Right hindlimb (tissue), 1 donor: ENCODE measurements at regions not wholly inside any gene's neighbourhood (a gene's known extent, or its start where the extent isn't known, plus 50 kb on each side); places are given as distances from the start of the nearest gene placed in this dataset.

Source experiments
- DNase-seq: peaks from one replicate; pipeline ENCODE4 v3.0.0-alpha.2; 2018

DNA sequence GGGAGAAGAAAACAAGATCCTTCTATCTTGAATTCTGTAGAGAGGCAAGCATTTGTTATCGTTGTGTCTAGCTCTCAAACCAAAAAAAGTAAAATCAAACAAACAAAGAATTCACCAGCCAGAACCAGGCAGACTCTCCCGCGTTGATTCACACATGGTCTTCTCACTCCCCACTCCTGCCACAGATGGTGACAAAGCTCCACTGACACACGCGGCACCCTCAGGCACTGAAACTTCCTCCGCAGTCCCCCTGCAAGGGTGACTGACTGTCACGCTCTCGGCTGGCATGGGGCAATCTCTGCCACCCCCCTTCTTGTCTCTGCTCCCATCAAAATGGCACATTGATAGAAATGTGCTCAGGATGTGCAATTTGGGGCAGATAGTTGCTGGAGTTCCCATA lies 304.9 kb downstream of the DHX15 start:
- DNase-seq, result no peak

GRCh38 chr4:24278693-24279092 lies 305.7 kb downstream of the DHX15 start:
- no peak for DNase-seq

- DNase-seq, result no peak
Measured at GRCh38 chr4:24274381-24274941, 309.9 kb downstream of the DHX15 start.

- DNase-seq, result no peak
Measured at GRCh38 chr4:24273136-24273535, 311.2 kb downstream of the DHX15 start.

DNA sequence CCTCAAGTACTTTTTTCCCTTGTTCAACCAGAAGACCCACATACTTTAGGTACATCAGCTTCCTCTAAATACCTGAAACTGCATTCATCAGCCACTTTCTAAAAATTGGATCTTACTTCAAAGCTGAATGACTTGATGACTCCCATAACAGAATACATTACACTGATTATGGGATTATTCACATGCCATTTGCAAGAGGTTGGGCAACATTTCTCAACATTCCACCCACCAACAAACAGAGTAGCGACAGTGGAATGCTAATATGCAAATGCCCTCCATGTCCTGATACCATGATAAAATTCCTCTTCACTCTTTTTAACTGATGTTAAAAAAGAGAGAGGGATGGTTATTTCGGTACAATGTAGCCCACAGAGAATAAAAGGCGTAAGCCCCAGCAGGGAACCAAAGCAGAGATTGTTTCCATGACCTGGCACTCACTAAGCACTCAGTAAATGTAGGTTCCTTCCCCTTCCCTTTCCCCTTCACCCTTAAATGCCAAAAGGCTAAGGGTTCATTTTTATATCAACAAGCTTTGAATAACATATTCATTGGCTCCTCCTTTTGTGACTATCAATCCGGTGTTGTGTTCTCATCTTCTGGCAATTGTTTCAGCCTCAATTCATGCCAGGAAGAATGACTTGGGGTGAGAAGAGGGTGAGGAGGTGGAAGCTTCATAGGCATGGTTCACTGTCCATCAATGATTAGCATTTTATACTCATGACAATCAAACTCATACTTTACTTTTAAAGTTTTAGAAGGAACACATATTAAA lies 317.2 kb downstream of the DHX15 start:
- DNase-seq, result no peak

DNA sequence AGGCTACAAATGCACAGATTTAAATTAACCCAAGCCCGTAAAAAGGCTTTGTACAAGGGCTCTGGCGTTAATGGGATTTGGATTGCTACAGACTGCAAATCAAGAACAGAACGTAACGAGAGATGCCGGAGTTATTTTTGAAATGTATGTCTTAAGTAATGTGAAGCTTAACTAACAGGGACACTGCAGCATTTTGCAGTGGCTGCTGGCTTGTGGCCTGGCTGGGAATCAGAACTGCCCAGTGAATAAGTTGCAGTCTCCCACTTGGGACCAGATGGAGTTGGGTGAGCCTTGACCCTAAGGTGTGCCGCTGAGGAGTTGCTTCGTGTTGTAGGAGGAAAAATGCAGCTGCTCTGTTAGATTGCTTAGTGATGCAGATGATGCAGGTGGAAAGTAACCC lies 318.4 kb downstream of the DHX15 start:
- no peak for DNase-seq

GRCh38 chr4:24262616-24263015 lies 321.7 kb downstream of the DHX15 start:
- DNase-seq, result no peak

DNA sequence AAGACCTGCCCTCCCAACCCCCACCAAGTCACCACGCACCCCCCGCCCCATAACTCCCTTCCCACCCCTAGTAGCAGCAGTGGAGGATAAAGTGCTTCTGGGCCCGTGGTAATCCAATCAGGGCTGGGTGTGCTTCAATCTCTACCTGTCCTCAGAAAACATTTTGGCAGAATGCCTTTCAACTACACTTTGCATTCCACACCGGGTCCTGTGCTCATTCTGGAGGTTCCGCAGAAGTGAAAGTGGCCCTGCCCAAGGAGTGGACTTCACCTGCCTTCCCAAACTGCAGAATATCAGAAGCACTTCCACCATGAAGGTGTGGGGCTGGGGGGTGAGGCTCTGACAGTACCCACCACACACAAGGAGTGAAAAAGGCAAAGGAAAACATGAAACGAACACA lies 322.3 kb downstream of the DHX15 start:
- no peak for DNase-seq

DNA sequence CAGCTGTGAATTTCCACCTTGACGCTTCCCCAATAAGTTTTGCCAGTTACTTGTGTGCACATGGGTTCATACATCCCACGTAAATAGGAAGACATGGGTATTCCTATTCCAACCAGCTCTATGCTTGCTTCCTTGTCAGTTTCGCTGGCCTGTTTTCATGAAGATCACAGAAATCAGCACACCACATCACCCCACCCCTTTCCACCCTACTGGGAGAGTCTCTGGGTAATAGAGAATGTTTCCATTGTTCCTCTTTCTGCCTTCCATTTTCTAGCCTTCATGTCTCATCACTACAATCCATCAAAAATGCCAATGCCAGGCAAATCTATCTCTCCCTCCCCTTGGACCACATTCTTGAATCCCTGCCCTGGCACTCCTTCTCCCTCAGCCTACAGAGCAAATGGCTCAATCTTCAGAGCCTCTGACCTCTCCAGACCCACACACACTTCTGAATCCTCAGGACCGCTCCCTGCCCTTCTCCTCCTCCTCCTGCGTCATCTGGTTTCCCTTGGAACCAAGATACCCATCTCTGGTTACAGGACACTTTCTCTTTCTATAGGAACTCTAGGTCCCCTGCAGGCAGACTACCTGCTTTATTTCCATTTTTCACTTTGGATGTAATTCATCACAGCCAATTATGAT lies 323.3 kb downstream of the DHX15 start:
- DNase-seq, result no peak

- no peak for DNase-seq
Measured at GRCh38 chr4:24260133-24260715, 324.1 kb downstream of the DHX15 start.

DNA sequence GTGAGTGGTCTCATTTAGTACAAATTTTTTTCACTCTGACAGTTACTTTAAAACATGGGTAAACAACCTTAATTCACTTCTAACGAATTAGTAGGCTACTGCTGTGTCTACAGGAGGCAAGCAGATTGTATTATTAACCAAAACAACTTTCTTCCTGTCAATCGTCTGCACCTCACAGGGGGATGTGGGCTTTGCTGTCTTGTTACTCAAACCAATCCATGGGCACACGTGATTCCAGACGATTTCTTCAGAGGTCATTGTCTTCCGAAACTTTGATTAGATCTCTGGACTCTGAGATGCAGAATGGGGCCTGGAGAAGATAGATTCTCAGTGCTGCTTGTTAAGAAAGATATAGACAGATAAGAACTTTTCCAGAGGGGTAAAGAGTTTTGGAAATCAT lies 327.8 kb downstream of the DHX15 start:
- DNase-seq, result no peak

GRCh38 chr4:24256066-24256465 lies 328.3 kb downstream of the DHX15 start:
- DNase-seq, result no peak

DNA sequence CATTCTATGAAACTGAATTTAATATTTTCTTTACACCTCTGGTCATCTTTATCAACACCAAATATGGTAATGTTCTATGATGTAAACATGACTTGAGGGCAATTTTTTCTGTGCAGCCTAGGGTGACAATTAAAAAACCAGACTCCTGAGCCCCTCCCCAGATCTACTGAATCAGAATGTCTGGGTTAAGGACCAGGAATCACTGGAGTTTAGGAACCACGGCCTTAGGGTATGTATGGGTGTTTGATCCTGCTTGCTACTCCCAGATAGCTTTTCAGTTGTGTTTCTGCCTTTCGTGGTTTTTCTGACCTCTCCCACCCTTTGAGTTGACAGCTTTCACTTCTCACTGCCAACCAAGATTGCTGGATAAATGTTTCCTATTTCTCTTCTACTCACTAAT lies 332.2 kb downstream of the DHX15 start:
- no peak for DNase-seq

- no peak for DNase-seq
Measured at GRCh38 chr4:24251589-24251988, 332.8 kb downstream of the DHX15 start.

DNA sequence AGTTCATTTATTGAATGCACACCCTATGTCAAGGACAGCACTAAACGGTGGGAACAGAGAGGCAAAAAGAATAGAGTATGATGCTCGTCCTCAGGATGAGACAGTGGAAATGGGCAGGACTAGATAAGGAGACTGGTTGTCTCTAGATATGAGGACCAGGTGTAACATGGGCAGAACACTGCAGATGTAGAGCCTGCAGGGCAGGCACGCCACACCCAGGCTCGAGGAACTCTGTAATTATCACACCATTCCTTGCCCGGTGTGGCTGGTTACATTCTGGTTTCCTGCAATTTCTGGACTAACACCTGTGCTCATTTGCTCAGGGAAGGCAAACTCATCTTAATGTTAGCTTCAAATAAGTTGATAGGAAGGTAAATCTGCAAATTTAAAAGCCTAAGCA lies 334.4 kb downstream of the DHX15 start:
- no peak for DNase-seq

DNA sequence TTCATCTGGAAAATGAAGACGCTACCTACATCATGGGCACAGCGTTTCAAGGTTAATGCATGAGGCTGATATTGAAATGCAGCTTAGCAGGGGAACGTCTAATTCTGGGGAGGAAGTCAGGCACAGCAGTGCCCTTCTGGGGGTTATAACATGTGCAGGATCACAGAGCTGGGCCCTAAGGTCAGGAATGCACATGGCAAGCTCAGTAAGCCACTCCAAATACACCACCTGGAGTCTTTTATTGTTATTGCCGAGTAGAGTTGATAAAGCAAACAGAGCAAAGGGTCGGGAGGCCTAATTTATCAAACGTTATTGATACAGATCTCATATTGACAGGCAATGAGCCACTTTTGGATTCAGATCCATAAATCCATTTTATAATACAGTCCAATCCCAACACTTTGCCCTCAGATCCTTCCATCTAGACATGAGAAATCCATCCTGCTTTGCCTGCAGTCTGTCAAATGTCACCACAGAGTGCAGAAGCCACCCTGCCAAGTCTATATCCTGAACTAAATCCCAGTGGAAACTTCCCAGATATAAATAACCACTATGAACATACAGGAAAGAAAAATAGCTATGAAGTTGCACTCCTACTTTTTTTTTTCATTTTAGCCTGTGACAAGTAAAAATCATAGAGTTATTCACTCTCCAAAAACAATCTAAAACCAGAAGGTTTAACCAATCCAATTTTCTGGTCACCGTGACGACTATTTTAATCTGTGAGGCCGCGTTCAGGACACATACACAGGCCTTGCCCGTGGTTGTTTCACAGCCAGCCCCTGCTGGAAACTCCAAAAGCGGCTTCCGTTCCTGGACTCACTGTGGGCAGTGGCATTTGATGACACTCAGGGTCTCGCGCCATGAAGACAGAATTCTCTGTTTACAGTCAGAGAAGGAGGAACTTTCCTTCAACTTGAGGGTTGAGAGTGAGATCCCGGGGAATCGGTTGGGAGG lies 335.4 kb downstream of the DHX15 start:
- DNase-seq, result peak; percentile 62

GRCh38 chr4:24245491-24245820 lies 338.9 kb downstream of the DHX15 start:
- no peak for DNase-seq

DNA sequence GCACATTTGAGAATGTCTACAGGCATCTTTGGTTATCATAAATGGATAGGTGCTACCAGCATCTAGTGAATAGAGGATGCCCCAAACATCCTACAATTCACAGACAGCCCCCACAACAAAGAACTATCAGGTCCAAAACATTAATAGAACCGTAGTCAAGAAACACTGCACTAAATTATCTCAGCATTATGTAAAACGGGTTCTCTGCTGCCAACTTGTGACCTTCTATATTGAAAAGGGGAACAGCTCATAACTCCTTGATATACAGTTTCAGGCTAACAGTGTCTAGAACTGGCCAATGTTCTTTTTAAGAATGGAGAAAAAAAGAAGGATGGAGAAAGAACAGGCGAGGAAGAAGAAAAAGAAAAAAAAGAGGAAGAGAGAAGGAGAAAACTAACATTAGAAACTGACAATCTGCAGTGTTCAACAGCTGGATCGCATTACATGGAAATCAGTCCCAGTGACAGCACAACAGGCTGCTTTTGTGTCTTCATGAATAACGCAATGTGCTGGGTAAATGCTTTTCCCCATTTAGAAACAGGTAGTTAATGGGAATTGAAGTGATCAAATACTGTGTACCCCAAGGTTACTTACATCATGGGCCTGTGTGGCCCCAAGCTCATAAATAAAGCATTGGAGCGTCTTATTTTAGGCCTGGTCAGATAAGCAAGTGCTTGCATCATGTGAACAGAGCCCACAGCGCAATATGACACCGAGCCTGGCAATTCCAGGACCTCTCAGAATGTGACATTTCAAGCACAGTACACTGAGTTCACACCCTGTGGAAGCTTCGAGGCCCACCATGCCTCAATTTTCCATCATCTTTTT lies 339.5 kb downstream of the DHX15 start:
- DNase-seq, result peak; percentile 72

- no peak for DNase-seq
Measured at GRCh38 chr4:24243641-24244040, 340.7 kb downstream of the DHX15 start.

DNA sequence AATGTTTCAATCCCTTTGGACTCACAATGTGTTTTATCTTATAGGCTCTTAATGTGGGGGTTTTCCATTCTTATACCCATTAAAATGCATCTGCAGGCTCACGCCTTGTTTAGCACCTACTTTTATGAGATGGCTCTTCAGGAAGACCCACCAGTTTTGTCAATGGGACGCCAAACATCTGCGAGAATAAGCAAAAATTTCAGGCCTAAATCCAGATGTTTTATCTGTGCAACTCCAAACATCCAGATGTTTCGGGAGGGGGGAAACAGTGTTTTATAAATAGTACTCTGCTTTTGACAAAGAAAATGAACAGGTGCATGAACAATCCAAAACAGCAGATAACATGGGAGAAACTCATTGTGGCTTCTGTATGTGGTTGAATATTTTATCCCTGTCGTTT lies 342.8 kb downstream of the DHX15 start:
- no peak for DNase-seq

DNA sequence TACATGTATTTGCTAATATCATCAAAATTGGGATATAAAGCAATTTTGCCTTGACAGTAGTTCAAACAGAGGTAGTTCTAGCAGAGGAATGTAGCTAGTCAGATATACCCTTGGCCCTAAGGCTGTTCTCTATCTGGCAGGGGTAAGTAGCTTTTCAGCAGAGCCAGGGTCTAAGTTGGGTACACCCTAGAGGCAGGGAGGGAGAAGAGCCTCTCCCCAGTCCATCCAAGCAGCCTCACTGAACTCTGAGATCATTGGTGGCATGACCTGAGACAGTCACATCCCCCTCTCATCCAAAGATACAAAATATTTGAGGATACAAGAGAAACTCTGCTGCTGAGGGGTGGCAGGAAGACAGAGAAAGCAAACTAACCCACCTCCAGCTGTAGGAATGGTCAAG lies 343.7 kb downstream of the DHX15 start:
- no peak for DNase-seq

GRCh38 chr4:24237709-24238108 lies 346.6 kb downstream of the DHX15 start:
- no peak for DNase-seq
